ENCODE measurements at regions not wholly inside any gene's neighbourhood (a gene's known extent, or its start where the extent isn't known, plus 50 kb on each side); places are given as distances from the start of the nearest gene placed in this dataset.
A peak's percentile ranks its signal among the peaks of the same experiment; 100 is the strongest.

GRCh38 chr2:48227617-48228344, 86.7 kb upstream of the FOXN2 start:
- no peaks in the 10 kb centered on the region for H3K4me1 ChIP-seq
- no peaks in the 10 kb centered on the region for H3K36me3 ChIP-seq
- WGBS, 5 donors, result 60 to 70% (median 70%) methylated on average over 3 of the region's 3 CpGs
- peak overlapping the region in 1 of 5 donors; percentile 7 for H3K27ac ChIP-seq
- H3K27me3 ChIP-seq, result no peaks in the 10 kb centered on the region
- no peaks in the 10 kb centered on the region for H3K9me3 ChIP-seq
- no peak overlapping the region for H3K4me3 ChIP-seq
- TF ChIP-seq EP300 (IDR thresholded peaks at IDR 0.05) (no peak), CTCF (IDR thresholded peaks at IDR 0.05) (no peak), POLR2A (IDR thresholded peaks at IDR 0.05) (no peak), POLR2AphosphoS5 (IDR thresholded peaks at IDR 0.05) (no peak)
- intact Hi-C loops (cut with DNase I; ENCODE audit: low total_unique reads), result no loop called here
- no peak for DNase-seq

GRCh38 chr2:48228345-48228684, 86.2 kb upstream of the FOXN2 start:
- Histone ChIP-seq H3K27ac (peak overlapping the region in 1 of 5 donors; percentile 7), H3K9me3 (no peaks in the 10 kb centered on the region), H3K36me3 (no peaks in the 10 kb centered on the region), H3K4me3 (no peak overlapping the region), H3K27me3 (no peaks in the 10 kb centered on the region), H3K4me1 (no peaks in the 10 kb centered on the region)
- TF ChIP-seq POLR2AphosphoS5 (IDR thresholded peaks at IDR 0.05) (no peak), POLR2A (IDR thresholded peaks at IDR 0.05) (no peak), CTCF (IDR thresholded peaks at IDR 0.05) (no peak), EP300 (IDR thresholded peaks at IDR 0.05) (no peak)
- DNase-seq, result no peak
- intact Hi-C loops (cut with DNase I; ENCODE audit: low total_unique reads), result no loop called here
- WGBS, 5 donors, result 95 to 100% (median 97%) methylated on average over 2 of the region's 2 CpGs

GRCh38 chr2:48229063-48229462, 85.4 kb upstream of the FOXN2 start:
- Histone ChIP-seq H3K4me3 (no peak overlapping the region), H3K36me3 (no peaks in the 10 kb centered on the region), H3K27ac (no peak overlapping the region), H3K9me3 (no peaks in the 10 kb centered on the region), H3K4me1 (no peaks in the 10 kb centered on the region), H3K27me3 (no peaks in the 10 kb centered on the region)
- TF ChIP-seq EP300 (IDR thresholded peaks at IDR 0.05) (no peak), CTCF (IDR thresholded peaks at IDR 0.05) (no peak), POLR2AphosphoS5 (IDR thresholded peaks at IDR 0.05) (no peak), POLR2A (IDR thresholded peaks at IDR 0.05) (no peak)
- intact Hi-C loops (cut with DNase I; ENCODE audit: low total_unique reads), result no loop called here
- 79 to 93% (median 88%) methylated on average over 5 of the region's 5 CpGs for WGBS, 5 donors
- no peak for DNase-seq

GRCh38 chr2:48230834-48231233, 83.6 kb upstream of the FOXN2 start:
- 83 to 96% (median 92%) methylated on average over 3 of the region's 3 CpGs for WGBS, 5 donors
- DNase-seq, result no peak

More at GRCh38 chr2:48230834-48231233, 83.6 kb upstream of the FOXN2 start:
- Histone ChIP-seq H3K27ac (no peak overlapping the region), H3K27me3 (no peaks in the 10 kb centered on the region), H3K9me3 (no peaks in the 10 kb centered on the region), H3K36me3 (no peaks in the 10 kb centered on the region), H3K4me3 (no peak overlapping the region), H3K4me1 (no peaks in the 10 kb centered on the region)
- TF ChIP-seq CTCF (IDR thresholded peaks at IDR 0.05) (no peak), EP300 (IDR thresholded peaks at IDR 0.05) (no peak), POLR2AphosphoS5 (IDR thresholded peaks at IDR 0.05) (no peak), POLR2A (IDR thresholded peaks at IDR 0.05) (no peak)
- intact Hi-C loops (cut with DNase I; ENCODE audit: low total_unique reads), result no loop called here

Measured in stomach (tissue), 8 donors.